Thoracic aorta (tissue), 2 donors: ENCODE measurements at regions not wholly inside any gene's neighbourhood (a gene's known extent, or its start where the extent isn't known, plus 50 kb on each side); places are given as distances from the start of the nearest gene placed in this dataset.

Experiments used
- ATAC-seq: fragments of 150-250 bp; one replicate; pipeline ENCODE4 v1.8.0; 2017; ENCODE audit warnings: low read depth; ENCODE audit not compliant: insufficient number of reproducible peaks, low FRiP score
- DNase-seq: peaks from one replicate; pipeline ENCODE4 v3.0.0-alpha.2; 2020; ENCODE audit warnings: low spot score
- H3K27ac ChIP-seq, 2 donors: fragments of 200-600 bp; sonication (generic); 1 replicate in 1 of 2; 2 replicates in 1 of 2; pipeline ENCODE4 v1.5.1; 2016; ENCODE audit warnings: mild to moderate bottlenecking in 2 of 2, moderate library complexity in 2 of 2
- H3K27me3 ChIP-seq: fragments of 200-600 bp; sonication (generic); replicated peaks from 2 replicates; pipeline ENCODE4 v1.6.0; 2016; ENCODE audit warnings: mild to moderate bottlenecking; ENCODE audit not compliant: insufficient read depth
- H3K36me3 ChIP-seq: fragments of 200-600 bp; sonication (generic); one replicate; pipeline ENCODE4 v1.5.1; 2016
- H3K4me1 ChIP-seq, 2 donors: fragments of 200-600 bp; sonication (generic); 1 replicate in 1 of 2; 2 replicates in 1 of 2; pipeline versions ENCODE4 v1.5.1 to v1.6.0; 2016; ENCODE audit warnings: low read depth in 2 of 2, mild to moderate bottlenecking in 1 of 2; ENCODE audit not compliant: control insufficient read depth in 1 of 2
- H3K4me3 ChIP-seq: fragments of 200-600 bp; sonication (generic); 2 replicates; pipeline ENCODE4 v1.5.1; 2016; ENCODE audit warnings: mild to moderate bottlenecking
- H3K9me3 ChIP-seq: fragments of 200-600 bp; sonication (generic); 2 replicates; pipeline ENCODE4 v1.5.1; 2016
- TF ChIP-seq, protein P1 (sequence below): fragments of 200-600 bp; sonication (generic); IDR thresholded peaks from one replicate; pipeline ENCODE4 v1.5.1; 2019; ENCODE audit warnings: antibody characterized with exemption

DNA sequence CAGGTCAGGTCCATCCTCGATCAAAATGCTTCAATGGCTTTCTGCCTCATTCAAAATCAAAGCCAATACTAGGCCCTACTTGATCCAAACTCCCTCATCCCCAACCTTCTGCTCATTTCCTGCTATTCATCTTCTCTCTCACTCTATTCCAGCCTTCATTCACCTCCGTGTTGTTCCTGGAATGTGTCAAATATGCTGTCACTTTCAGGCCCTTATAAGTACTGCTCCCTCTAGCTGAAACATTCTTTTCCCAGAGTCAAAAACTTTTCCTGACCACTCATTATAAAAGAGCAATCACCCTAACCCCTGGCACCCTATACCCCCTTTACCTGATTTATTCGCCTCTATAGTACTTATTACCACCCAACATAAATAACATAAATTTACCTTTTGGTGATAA is 303.7 kb upstream of the PMFBP1 start:
- Histone ChIP-seq H3K4me3 (no peak overlapping the region), H3K27ac (no peak overlapping the region), H3K4me1 (no peaks in the 10 kb centered on the region), H3K9me3 (no peaks in the 10 kb centered on the region), H3K36me3 (no peaks in the 10 kb centered on the region), H3K27me3 (no peaks in the 10 kb centered on the region)
- ATAC-seq (no peak), DNase-seq (no peak)
- TF ChIP-seq, protein P1, sequence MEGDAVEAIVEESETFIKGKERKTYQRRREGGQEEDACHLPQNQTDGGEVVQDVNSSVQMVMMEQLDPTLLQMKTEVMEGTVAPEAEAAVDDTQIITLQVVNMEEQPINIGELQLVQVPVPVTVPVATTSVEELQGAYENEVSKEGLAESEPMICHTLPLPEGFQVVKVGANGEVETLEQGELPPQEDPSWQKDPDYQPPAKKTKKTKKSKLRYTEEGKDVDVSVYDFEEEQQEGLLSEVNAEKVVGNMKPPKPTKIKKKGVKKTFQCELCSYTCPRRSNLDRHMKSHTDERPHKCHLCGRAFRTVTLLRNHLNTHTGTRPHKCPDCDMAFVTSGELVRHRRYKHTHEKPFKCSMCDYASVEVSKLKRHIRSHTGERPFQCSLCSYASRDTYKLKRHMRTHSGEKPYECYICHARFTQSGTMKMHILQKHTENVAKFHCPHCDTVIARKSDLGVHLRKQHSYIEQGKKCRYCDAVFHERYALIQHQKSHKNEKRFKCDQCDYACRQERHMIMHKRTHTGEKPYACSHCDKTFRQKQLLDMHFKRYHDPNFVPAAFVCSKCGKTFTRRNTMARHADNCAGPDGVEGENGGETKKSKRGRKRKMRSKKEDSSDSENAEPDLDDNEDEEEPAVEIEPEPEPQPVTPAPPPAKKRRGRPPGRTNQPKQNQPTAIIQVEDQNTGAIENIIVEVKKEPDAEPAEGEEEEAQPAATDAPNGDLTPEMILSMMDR, result no peak

DNA sequence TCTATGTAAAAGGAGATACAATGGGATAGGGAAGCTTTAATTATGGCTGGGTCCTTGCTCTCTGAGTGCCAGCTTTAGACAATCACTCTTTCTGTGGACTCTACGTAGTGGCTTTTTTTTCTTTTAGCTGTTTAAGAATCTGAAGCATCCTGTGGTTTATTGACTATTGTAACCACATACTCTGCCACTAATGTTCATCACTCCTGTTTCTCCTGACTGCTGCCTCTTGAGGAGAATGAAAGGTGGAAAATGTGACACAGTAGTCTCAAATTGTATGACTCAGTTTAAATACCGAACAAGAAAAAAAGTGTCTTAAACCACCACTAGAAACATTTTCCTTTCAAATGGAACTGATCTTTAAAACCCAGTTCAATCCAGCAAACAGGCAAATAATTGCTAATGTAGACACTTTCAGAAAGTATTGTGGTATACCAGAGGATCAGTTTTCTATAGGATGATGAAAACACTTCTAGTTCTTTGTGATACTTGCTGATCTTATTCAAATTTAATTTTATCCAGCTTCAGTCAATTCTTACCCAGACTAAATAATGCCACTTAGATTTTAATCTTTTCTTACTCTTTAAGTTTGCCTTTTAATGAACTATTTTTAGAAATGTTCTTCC is 302.7 kb upstream of the PMFBP1 start:
- TF ChIP-seq, protein P1, result no peak
- H3K4me3 ChIP-seq, result no peak overlapping the region
- H3K36me3 ChIP-seq, result no peaks in the 10 kb centered on the region
- H3K27me3 ChIP-seq, result no peaks in the 10 kb centered on the region
- DNase-seq (no peak), ATAC-seq (no peak)
- no peaks in the 10 kb centered on the region for H3K4me1 ChIP-seq
- H3K9me3 ChIP-seq, result no peaks in the 10 kb centered on the region
- H3K27ac ChIP-seq, result no peak overlapping the region

GRCh38 chr16:72473631-72474030 is 301.7 kb upstream of the PMFBP1 start:
- TF ChIP-seq, protein P1, result no peak
- no peak overlapping the region for H3K4me3 ChIP-seq
- H3K27me3 ChIP-seq, result no peaks in the 10 kb centered on the region
- no peak overlapping the region for H3K27ac ChIP-seq
- H3K36me3 ChIP-seq, result no peaks in the 10 kb centered on the region
- DNase-seq, result no peak
- H3K4me1 ChIP-seq, result no peaks in the 10 kb centered on the region
- no peaks in the 10 kb centered on the region for H3K9me3 ChIP-seq
- no peak for ATAC-seq

- Histone ChIP-seq H3K27me3 (no peaks in the 10 kb centered on the region), H3K4me1 (no peaks in the 10 kb centered on the region), H3K36me3 (no peaks in the 10 kb centered on the region), H3K27ac (no peak overlapping the region), H3K9me3 (no peaks in the 10 kb centered on the region), H3K4me3 (no peak overlapping the region)
- DNase-seq, result no peak
- TF ChIP-seq, protein P1, result no peak
- ATAC-seq, result no peak
Observed at GRCh38 chr16:72471317-72471924, 299.5 kb upstream of the PMFBP1 start.

DNA sequence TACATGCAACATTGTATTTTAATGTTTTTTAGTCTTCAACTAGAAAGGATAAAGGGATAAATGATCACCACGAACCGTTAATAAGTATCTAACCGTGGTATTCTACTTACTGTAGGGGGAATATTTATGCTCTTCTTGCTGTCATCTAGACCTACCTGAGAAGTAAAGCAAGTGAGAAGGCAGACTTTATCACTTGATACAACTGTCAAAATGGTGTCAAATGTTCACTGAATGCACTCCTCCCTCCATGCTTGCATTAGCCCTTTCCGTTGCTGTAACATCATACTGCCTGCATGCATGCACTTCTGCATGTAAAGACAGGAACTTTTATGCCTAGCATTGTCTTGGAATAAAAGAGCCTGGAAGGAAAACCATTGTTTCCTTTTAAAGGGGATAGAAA is 298.6 kb upstream of the PMFBP1 start:
- Histone ChIP-seq H3K27ac (no peak overlapping the region), H3K9me3 (no peaks in the 10 kb centered on the region), H3K27me3 (no peaks in the 10 kb centered on the region), H3K36me3 (no peaks in the 10 kb centered on the region), H3K4me1 (no peaks in the 10 kb centered on the region), H3K4me3 (no peak overlapping the region)
- no peak for DNase-seq
- TF ChIP-seq, protein P1, result no peak
- no peak for ATAC-seq
